ENCODE measurements at regions not wholly inside any gene's neighbourhood (a gene's known extent, or its start where the extent isn't known, plus 50 kb on each side); places are given as distances from the start of the nearest gene placed in this dataset.

DNA sequence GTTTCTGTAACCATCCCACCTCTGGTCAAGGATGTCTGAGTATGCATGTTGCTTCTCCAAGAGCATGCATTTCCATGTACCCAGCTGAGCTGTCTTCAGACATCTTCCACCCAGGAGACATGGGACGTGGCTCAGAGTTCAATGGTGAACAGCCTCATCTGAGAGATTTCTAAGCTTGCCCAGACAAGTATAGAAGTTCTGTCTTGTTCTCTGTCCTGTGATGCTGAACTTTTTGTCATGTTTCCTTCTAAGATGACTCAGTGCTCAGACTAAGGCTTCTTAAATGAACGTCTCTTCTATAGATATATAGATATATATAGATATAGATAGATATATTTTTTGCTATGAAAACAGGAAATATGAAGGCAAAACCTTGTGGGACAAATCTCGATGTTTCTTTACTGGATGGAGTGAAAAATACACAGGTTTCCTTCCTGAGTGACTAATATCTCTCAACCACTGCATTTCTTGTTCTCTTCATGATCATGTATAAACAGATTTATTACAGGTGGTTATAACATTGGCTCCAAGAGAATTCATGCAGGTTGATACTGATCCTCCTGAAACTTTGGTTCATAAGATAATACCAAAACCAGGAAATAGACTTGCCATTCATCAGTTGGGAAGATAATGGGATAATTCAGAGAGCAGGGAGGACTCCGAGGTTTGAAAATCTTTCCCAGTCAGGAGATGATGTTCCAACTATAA, 168.2 kb downstream of the ZNF518B start:
- no peak overlapping the region for H3K4me3 ChIP-seq (ENCODE audit: low read depth, low read length)
- TF ChIP-seq, protein P1, sequence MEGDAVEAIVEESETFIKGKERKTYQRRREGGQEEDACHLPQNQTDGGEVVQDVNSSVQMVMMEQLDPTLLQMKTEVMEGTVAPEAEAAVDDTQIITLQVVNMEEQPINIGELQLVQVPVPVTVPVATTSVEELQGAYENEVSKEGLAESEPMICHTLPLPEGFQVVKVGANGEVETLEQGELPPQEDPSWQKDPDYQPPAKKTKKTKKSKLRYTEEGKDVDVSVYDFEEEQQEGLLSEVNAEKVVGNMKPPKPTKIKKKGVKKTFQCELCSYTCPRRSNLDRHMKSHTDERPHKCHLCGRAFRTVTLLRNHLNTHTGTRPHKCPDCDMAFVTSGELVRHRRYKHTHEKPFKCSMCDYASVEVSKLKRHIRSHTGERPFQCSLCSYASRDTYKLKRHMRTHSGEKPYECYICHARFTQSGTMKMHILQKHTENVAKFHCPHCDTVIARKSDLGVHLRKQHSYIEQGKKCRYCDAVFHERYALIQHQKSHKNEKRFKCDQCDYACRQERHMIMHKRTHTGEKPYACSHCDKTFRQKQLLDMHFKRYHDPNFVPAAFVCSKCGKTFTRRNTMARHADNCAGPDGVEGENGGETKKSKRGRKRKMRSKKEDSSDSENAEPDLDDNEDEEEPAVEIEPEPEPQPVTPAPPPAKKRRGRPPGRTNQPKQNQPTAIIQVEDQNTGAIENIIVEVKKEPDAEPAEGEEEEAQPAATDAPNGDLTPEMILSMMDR (IDR thresholded peaks at IDR 0.05; ENCODE audit: borderline replicate concordance, insufficient read depth, low read depth, low read length), result no peak

DNA sequence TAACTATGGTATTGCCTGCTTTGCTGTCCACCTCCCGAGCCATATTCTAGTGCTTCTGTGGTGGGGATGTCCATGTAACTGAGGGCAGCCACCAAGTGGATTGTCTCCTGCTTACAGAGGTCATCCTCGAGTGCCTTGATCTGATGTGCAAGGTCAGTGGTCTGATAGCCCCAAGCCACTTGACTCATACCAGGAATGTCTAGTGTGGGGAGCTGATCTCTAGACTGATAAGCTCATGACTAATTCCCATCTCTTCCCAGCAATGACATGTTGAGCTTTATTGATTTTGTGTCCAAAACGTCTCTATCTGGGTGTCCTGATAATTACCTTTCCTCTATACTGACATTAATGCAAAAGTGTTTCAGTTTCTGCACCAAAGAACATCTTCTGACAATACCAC, 168.4 kb upstream of the WDR1 start:
- H3K4me3 ChIP-seq (ENCODE audit: low read depth, low read length), result no peak overlapping the region
- TF ChIP-seq, protein P1 (IDR thresholded peaks at IDR 0.05; ENCODE audit: borderline replicate concordance, insufficient read depth, low read depth, low read length), result no peak

DNA sequence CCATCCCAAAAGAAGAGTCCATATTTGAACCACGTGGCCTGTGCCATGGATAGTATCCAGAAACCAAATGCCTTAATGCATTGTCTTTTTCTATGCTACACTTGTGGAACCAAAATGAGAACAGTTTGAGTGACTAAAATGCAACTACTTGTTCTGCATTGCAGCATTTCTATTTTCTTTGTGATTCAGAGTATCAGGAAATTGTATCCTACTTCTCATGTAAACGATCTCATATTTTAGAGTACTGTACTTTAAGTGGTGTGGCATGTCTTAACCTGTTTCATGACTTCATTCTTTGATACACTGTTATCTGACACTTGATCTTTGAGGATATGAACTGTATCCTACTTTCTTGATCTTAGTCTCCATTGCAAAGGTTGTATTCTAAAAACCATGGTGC, 167.2 kb upstream of the WDR1 start:
- TF ChIP-seq, protein P1 (IDR thresholded peaks at IDR 0.05; ENCODE audit: borderline replicate concordance, insufficient read depth, low read depth, low read length), result no peak
- no peak overlapping the region for H3K4me3 ChIP-seq (ENCODE audit: low read depth, low read length)

DNA sequence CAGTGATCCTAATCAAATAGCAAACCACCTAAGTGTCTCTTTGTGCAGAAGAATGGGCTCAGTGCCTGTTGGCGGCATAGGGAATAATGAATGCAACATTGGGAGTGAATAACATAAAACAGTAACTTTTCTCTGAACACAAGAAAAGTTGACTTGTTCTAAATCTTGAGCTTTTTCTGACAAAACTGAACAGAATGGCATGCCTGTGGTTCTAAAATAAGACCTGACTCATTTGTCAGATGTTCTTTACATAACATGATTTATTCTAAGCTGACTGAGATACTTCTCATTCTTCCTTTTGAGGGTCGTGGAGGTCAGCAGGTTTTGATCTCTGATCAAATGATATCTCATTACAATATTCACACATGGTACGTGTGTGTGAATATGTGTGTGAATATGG, 165.4 kb upstream of the WDR1 start:
- TF ChIP-seq, protein P1 (IDR thresholded peaks at IDR 0.05; ENCODE audit: borderline replicate concordance, insufficient read depth, low read depth, low read length), result no peak
- no peak overlapping the region for H3K4me3 ChIP-seq (ENCODE audit: low read depth, low read length)

DNA sequence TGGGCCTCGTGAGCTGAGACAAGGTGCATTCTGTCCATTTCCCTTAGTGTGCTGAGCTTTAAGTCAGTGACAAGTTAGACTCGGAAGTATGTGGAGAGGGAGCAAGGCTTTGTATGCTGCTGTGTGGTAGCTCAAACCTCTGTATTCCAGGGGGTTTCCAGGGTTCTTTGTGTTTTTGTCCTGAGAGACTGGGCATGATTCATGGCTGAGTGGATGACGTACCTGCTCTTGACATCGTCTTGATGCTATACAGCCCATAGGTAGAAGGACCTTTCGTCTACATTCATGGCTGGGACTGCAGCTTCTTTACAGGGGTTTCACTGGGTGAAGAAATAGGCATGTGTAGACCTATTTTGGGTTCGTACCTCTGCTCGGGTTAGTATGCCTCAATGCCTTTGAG, 162.7 kb upstream of the WDR1 start:
- TF ChIP-seq, protein P1 (IDR thresholded peaks at IDR 0.05; ENCODE audit: borderline replicate concordance, insufficient read depth, low read depth, low read length), result no peak
- no peak overlapping the region for H3K4me3 ChIP-seq (ENCODE audit: low read depth, low read length)

DNA sequence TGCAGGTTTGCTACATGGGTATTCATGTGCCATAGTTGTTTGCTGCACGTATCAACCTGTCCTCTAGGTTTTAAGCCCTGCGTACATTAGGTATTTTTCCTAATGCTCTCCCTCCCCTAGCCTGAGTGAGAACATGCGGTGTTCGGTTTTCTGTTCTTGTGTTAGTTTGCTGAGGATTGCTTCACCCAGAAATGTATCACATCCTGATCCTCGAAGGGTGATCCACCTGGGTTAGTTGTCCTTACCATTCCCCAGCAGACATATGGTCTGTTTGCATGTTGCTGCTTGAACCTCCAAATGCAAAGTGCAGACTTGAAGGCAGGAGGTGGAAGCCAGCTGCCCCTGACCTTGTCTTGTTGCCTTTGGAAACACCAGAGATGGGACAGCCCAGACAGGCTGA, 161.5 kb upstream of the WDR1 start:
- H3K4me3 ChIP-seq (ENCODE audit: low read depth, low read length), result no peak overlapping the region
- TF ChIP-seq, protein P1 (IDR thresholded peaks at IDR 0.05; ENCODE audit: borderline replicate concordance, insufficient read depth, low read depth, low read length), result no peak

DNA sequence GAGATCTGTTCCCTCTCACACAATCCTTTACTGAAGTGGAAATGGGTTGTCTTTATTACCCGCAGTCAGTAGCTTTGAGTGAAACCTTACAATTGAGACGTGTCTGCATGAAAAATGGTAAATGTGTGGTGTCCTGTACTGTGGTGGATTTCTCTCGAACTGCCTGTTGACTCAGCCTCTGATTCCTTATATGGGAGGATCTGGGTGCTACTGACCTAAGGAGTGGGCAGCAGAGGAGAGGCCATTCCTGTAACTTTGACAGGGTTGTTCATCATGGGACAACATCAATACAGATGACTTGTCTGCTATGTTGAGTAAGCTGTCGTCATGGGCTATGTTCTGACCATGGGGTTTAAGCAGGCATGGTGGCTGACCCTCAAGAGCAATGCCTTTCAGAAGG, 159.6 kb upstream of the WDR1 start:
- TF ChIP-seq, protein P1 (IDR thresholded peaks at IDR 0.05; ENCODE audit: borderline replicate concordance, insufficient read depth, low read depth, low read length), result no peak

More for the DNA sequence above, 159.6 kb upstream of the WDR1 start:
- H3K4me3 ChIP-seq (ENCODE audit: low read depth, low read length), result no peak overlapping the region

All from GM12875 (cell line).